ENCODE measurements at regions not wholly inside any gene's neighbourhood (a gene's known extent, or its start where the extent isn't known, plus 50 kb on each side); places are given as distances from the start of the nearest gene placed in this dataset.
A peak's percentile ranks its signal among the peaks of the same experiment; 100 is the strongest.

GRCh38 chr13:31880851-31881494 is 141.6 kb downstream of the RXFP2 start:
- TF ChIP-seq CTCF (IDR thresholded peaks at IDR 0.05; ENCODE audit: low read length, missing control alignments), result no peak
- no peak for DNase-seq (ENCODE audit: low read depth)
- no peak overlapping the region for H3K4me3 ChIP-seq (replicated peaks; ENCODE audit: low read depth, low read length)

- DNase-seq (ENCODE audit: low read depth), result no peak
Observed at GRCh38 chr13:31881495-31881882, 142.2 kb downstream of the RXFP2 start.

GRCh38 chr13:31882794-31883193 is 143.5 kb downstream of the RXFP2 start:
- no peak for DNase-seq (ENCODE audit: low read depth)
- no peak for TF ChIP-seq CTCF (IDR thresholded peaks at IDR 0.05; ENCODE audit: low read length, missing control alignments)
- H3K4me3 ChIP-seq (replicated peaks; ENCODE audit: low read depth, low read length), result no peak overlapping the region

More at GRCh38 chr13:31881495-31881882, 142.2 kb downstream of the RXFP2 start:
- no peak for TF ChIP-seq CTCF (IDR thresholded peaks at IDR 0.05; ENCODE audit: low read length, missing control alignments)
- no peak overlapping the region for H3K4me3 ChIP-seq (replicated peaks; ENCODE audit: low read depth, low read length)

GRCh38 chr13:31884556-31884955 is 145.2 kb downstream of the RXFP2 start:
- no peak for DNase-seq (ENCODE audit: low read depth)
- TF ChIP-seq CTCF (IDR thresholded peaks at IDR 0.05; ENCODE audit: low read length, missing control alignments), result no peak
- H3K4me3 ChIP-seq (replicated peaks; ENCODE audit: low read depth, low read length), result no peak overlapping the region

GRCh38 chr13:31885994-31886393 is 145.6 kb upstream of the FRY start:
- DNase-seq (ENCODE audit: low read depth), result no peak
- no peak overlapping the region for H3K4me3 ChIP-seq (replicated peaks; ENCODE audit: low read depth, low read length)
- TF ChIP-seq CTCF (IDR thresholded peaks at IDR 0.05; ENCODE audit: low read length, missing control alignments), result no peak

- no peak overlapping the region for H3K4me3 ChIP-seq (replicated peaks; ENCODE audit: low read depth, low read length)
- DNase-seq (ENCODE audit: low read depth), result peak; percentile 81
- TF ChIP-seq CTCF (IDR thresholded peaks at IDR 0.05; ENCODE audit: low read length, missing control alignments), result no peak
Observed at GRCh38 chr13:31887286-31887685, 144.3 kb upstream of the FRY start.

GRCh38 chr13:31890946-31891345 is 140.6 kb upstream of the FRY start:
- no peak for DNase-seq (ENCODE audit: low read depth)
- no peak overlapping the region for H3K4me3 ChIP-seq (replicated peaks; ENCODE audit: low read depth, low read length)
- no peak for TF ChIP-seq CTCF (IDR thresholded peaks at IDR 0.05; ENCODE audit: low read length, missing control alignments)
